EH (cell line): ENCODE measurements at regions not wholly inside any gene's neighbourhood (a gene's known extent, or its start where the extent isn't known, plus 50 kb on each side); places are given as distances from the start of the nearest gene placed in this dataset.
"Not testable (repeated sequence)": the region's sequence is repeated elsewhere in the genome, so short reads cannot be mapped to it uniquely, and the experiment has no call there.

Experiments
- DNase-seq: peaks from one replicate; pipeline ENCODE4 v3.0.0-alpha.2; 2015; ENCODE audit warnings: low read depth

GRCh38 chr3:88291486-88291885 lies 141.7 kb downstream of the C3orf38 start:
- no peak for DNase-seq

DNA sequence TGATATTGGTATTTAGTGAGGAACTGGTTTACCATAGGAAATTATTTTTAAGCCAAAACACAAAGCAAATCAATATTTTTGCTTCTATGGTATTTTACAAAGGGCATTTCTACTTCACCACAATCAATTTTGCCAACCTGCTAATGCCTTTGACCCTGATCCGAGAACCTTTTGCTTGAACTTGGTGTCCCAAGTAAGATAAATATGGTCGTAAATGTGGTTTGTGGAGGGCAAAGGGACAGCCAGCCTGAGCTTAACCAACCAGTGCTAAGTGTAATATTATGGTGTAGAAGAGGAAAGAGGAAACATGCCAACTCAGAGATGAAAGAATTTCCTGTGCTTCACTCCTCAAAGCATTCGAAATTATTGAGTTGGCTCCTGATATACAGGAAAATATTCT lies 148.4 kb downstream of the C3orf38 start:
- no peak for DNase-seq

- DNase-seq, result no peak
Observed at GRCh38 chr3:88301273-88301995, 151.7 kb downstream of the C3orf38 start.

GRCh38 chr3:88301996-88302393 lies 152.2 kb downstream of the C3orf38 start:
- DNase-seq, result no peak

DNA sequence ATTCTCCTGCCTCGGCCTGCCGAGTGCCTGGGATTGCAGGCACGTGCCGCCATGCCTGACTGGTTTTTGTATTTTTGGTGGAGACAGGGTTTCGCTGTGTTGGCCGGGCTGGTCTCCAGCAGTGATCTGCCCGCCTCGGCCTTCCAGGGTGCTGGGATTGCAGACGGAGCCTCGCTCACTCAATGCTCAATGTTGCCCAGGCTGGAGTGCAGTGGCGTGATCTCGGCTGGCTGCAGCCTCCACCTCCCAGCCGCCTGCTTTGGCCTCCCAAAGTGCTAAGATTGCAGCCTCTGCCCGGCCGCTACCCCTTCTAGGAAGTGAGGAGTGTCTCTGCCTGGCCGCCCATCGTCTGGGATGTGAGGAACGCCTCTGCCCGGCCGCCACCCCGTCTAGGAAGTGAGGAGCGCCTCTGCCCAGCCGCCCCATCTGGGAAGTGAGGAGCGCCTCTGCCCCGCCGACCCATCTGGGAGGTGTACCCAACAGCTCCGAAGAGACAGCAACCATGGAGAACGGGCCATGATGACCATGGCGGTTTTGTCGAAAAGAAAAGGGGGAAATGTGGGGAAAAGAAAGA lies 153.7 kb downstream of the C3orf38 start:
- DNase-seq, result not testable (repeated sequence)

GRCh38 chr3:88307666-88308065 lies 157.9 kb downstream of the C3orf38 start:
- no peak for DNase-seq

DNA sequence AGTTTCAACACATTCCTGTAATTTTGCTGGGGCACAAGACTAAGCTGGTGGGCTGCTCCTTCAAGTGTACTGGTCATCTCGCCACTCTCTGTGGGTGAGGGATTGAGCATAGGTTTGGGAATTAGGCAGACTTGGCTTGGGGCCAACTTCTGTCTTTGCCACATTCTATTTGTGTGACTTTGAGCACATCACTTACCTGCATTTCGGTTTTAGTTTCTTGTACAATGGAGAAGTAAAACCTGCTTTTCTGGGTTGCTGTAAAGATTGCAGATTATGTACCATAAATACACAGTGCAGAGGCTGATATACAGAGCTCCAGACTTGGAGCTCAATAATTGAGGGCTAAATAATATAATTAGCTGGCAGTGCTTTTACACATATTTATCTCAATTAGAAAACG lies 162.1 kb downstream of the C3orf38 start:
- DNase-seq, result no peak

- no peak for DNase-seq
Observed at GRCh38 chr3:88312256-88312655, 162.5 kb downstream of the C3orf38 start.

DNA sequence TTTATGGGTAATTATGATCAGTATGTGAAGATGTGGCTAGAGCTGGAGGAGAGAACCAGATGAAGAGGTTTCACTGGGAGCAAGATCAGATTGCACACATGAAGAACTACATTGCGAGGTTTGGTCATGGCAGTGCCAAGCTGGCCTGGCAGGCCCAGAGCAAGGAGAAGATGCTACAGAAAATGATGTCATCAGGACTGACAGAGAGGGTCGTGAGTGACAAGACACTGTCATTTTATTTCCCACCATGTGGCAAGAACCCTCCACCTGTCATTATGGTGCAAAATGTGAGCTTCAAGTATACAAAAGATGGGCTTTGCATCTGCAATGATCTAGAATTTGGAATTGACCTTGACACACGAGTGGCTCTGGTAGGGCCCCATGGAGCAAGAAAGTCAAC lies 168.3 kb downstream of the C3orf38 start:
- DNase-seq, result no peak

GRCh38 chr3:88321363-88322050 lies 171.7 kb downstream of the C3orf38 start:
- DNase-seq, result no peak

- DNase-seq, result no peak
Observed at GRCh38 chr3:88324788-88325187, 175.0 kb downstream of the C3orf38 start.

DNA sequence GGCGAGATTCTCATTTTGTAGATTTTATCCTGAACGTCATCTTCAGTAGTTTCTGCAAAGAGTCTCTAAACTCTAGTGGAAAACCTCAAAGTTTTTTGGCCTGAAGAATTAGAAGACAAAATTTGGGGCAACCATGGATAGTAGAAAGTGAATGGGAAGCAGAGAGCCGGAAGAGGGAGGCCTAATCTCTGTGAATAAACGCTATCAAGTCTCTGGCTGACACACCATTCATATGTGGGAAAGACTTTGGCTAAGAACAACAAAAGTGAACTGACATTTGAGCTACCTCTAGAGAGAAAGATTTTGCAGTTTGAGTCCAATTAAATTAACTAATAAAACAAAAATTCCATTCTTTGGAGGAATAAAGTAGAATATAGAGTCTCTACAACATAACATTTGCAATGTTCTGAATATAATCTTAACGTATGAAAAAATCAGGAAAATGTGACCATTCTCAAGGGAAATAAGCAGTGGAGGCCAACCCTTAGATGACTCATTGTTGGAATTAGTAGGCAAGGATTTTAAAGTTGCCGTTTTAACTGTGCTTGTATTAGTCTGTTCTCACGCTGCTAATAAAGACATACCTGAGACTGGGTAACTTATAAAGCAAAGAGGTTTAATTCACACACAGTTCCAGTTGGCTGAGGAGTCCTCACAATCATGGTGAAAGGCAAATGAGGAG lies 184.6 kb downstream of the C3orf38 start:
- no peak for DNase-seq

GRCh38 chr3:88336894-88337293 lies 187.1 kb downstream of the C3orf38 start:
- no peak for DNase-seq

DNA sequence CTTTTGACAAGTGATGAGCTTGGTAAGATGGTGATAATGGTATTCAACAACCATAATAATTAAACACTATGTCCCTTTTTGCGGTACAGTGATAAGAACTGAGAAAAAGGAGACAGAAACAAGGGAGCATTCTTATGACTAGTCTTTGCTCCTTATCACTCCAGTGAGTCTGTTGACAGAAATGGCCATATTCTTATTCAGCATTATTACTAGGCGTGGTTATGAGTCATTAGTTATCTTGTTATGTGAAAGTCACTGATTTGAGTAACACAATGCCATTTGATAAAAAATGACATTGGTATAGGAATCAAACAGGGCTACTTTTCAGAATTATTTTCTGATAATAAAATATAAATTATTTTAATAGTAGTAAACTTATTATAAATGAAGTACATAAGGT lies 193.5 kb downstream of the C3orf38 start:
- no peak for DNase-seq

GRCh38 chr3:88346643-88347042 lies 196.9 kb downstream of the C3orf38 start:
- no peak for DNase-seq

DNA sequence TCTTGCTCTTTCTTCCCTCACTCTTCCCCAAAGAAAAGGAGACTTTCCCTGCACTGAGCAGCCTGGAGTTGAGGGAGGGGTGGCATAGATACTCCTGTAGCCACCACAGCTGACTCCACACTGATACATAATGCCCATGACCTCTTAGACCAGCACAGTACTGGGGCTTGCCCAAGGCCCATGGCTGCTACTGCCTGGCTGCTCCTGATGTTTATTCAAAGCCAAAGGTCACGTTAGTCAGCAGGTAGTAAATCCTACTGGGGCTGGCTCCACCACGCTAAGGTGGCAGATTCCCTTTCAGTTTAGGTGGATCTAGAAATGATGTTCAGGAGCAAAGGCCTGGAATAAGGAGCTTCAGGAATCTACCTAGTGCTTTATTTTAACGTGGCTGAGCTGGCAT lies 212.7 kb downstream of the C3orf38 start:
- no peak for DNase-seq

GRCh38 chr3:88364926-88365325 lies 215.2 kb downstream of the C3orf38 start:
- no peak for DNase-seq

- no peak for DNase-seq
Observed at GRCh38 chr3:88369337-88369736, 219.6 kb downstream of the C3orf38 start.

DNA sequence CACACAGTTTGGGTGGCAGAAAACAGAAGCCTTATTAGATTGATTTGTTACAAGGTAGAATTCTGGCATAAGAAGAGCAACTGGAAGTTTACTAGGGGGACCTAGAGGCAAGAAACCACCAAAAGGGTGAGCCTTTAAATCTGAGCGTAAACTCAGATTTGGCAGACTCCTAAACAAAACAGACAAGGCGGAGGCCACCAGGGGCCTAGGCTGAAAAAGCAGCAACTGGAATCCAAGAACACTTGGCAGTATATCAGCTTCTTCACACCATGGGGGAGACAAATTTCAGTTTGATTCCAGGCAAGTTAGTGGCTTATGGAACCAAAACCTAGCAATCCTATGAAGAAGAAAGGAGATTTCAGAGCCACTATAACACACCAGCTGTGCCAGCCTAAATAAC lies 220.0 kb downstream of the C3orf38 start:
- DNase-seq, result no peak

DNA sequence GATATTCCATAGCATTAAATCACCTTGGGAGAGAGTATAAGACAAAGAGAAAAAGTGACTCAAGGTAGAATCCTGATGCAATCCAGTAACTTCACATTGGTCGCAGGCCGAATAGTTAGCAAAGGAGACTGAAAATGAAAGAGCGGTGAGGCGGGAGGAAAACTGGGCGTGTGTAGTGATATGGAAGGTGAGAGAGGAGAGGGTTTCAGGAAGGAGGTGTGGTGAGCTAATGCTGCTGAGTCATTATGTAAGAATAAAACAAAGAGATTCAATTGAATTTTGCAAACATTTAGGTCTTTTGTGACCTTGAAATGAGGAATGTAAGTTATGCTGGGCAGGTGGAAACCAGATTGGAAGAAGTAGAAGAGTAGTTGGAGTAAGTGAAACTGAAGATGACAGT lies 235.3 kb downstream of the C3orf38 start:
- DNase-seq, result no peak

GRCh38 chr3:88398581-88398980 lies 248.8 kb downstream of the C3orf38 start:
- no peak for DNase-seq

DNA sequence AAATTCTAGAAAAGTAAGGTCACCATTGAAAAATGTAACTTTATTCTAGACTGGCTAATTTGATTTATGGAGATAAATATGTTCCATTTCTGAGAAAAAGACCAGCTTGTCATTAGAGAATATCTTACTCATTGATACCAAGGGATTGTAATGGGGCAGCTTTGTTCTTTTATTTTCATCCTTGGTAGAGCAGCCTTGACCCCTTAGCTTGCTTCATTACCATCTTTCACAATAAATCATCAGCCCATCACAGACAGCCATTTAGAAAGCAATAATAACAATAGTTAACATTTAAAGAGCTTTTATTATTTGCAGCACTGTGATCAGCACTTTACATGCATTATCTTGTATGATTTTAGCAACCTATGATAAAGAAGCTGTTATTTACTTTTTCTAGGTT lies 253.6 kb downstream of the C3orf38 start:
- DNase-seq, result no peak

GRCh38 chr3:88408097-88408496 lies 258.3 kb downstream of the C3orf38 start:
- DNase-seq, result no peak
